Osteoblast (primary cell): ENCODE measurements at regions not wholly inside any gene's neighbourhood (a gene's known extent, or its start where the extent isn't known, plus 50 kb on each side); places are given as distances from the start of the nearest gene placed in this dataset.
A peak's percentile ranks its signal among the peaks of the same experiment; 100 is the strongest.

Source experiments
- DNase-seq: peaks from one replicate; pipeline ENCODE4 v3.0.0; 2011; ENCODE audit warnings: low spot score, mixed read lengths; ENCODE audit not compliant: insufficient read length; ENCODE audit errors: missing footprints
- H2AFZ ChIP-seq: 2 replicates; pipeline ENCODE4 v1.6.0; 2011; ENCODE audit warnings: mild to moderate bottlenecking, low read length
- H3K27ac ChIP-seq: 2 replicates; pipeline ENCODE4 v1.5.1; 2011; ENCODE audit warnings: mild to moderate bottlenecking, low read depth, low read length, moderate library complexity
- H3K27me3 ChIP-seq: 2 replicates; pipeline ENCODE4 v1.6.0; 2012; ENCODE audit warnings: mild to moderate bottlenecking, control low read depth, inconsistent platforms, low read length, moderate library complexity; ENCODE audit not compliant: insufficient read depth
- H3K36me3 ChIP-seq: 2 replicates; pipeline ENCODE4 v1.5.1; 2011; ENCODE audit warnings: mild to moderate bottlenecking, low read length, control low read depth, moderate library complexity; ENCODE audit not compliant: insufficient read depth
- H3K4me1 ChIP-seq: 2 replicates; pipeline ENCODE4 v1.5.1; 2011; ENCODE audit warnings: mild to moderate bottlenecking, low read length, control low read depth, moderate library complexity; ENCODE audit not compliant: insufficient read depth
- H3K4me2 ChIP-seq: 2 replicates; pipeline ENCODE4 v1.6.0; 2011; ENCODE audit warnings: mild to moderate bottlenecking, low read length; ENCODE audit not compliant: insufficient read depth
- H3K4me3 ChIP-seq: fragments of 200-600 bp; sonication (generic); 3 replicates; pipeline ENCODE4 v1.5.1; 2012; ENCODE audit warnings: mild to moderate bottlenecking, low read length, inconsistent platforms; ENCODE audit not compliant: insufficient read depth
- H3K79me2 ChIP-seq: 2 replicates; pipeline ENCODE4 v1.6.0; 2012; ENCODE audit warnings: mild to moderate bottlenecking, low read length, control low read depth, inconsistent platforms; ENCODE audit not compliant: insufficient read depth
- H3K9me3 ChIP-seq: 2 replicates; pipeline ENCODE4 v1.5.1; 2011; ENCODE audit warnings: low read depth, low read length, control low read depth
- H4K20me1 ChIP-seq: 2 replicates; pipeline ENCODE4 v1.6.0; 2012; ENCODE audit warnings: mild to moderate bottlenecking, low read length, control low read depth; ENCODE audit not compliant: insufficient read depth
- CTCF ChIP-seq: IDR thresholded peaks from 2 replicates; pipeline ENCODE4 v1.5.1; 2011; ENCODE audit warnings: mild to moderate bottlenecking, low read depth, low read length, moderate library complexity; ENCODE audit errors: extremely low read depth

DNA sequence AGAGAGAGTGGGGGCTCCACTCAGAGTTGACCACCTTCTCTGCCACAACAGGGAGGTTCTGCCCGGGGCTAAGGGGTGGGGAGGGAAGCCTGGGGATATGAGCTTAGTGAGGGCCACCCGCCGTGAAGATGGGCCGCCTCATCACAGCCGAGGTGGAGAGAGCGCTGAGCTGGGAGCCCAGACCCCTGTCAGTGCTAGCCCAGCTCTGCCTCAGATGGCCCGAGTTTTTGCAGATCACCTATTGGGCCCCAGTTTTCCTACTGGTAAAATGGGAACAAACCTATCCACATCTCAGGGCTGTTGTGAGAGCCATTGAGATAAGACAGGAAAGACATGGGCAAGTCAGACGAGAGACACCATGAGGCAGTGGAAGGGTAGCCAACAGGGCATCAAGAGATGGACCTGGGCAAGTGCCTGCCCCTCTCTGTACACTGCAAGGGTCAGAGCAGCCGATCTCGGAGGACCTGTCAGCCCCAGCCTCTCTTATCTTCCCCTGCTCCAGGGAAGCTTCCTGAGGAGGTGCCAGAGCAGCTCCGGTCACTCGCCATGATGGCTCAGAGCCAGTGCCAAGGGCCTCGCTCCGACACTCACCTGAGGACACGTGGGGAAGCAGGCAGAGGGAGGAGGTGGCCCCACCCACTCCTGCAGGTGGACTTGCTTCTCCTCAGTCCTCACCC is 88.9 kb downstream of the MCFD2 start:
- Histone ChIP-seq H2AFZ (no peak overlapping the region), H3K79me2 (peaks cover 37% of the 10 kb centered on the region), H3K27me3 (no peaks in the 10 kb centered on the region), H3K4me1 (peaks cover 60% of the 10 kb centered on the region), H3K4me3 (no peak overlapping the region), H3K36me3 (peaks cover 14% of the 10 kb centered on the region), H3K9me3 (no peaks in the 10 kb centered on the region), H4K20me1 (no peaks in the 10 kb centered on the region), H3K27ac (peak overlapping the region; percentile 98), H3K4me2 (no peak overlapping the region)
- no peak for DNase-seq
- no peak for TF ChIP-seq CTCF

DNA sequence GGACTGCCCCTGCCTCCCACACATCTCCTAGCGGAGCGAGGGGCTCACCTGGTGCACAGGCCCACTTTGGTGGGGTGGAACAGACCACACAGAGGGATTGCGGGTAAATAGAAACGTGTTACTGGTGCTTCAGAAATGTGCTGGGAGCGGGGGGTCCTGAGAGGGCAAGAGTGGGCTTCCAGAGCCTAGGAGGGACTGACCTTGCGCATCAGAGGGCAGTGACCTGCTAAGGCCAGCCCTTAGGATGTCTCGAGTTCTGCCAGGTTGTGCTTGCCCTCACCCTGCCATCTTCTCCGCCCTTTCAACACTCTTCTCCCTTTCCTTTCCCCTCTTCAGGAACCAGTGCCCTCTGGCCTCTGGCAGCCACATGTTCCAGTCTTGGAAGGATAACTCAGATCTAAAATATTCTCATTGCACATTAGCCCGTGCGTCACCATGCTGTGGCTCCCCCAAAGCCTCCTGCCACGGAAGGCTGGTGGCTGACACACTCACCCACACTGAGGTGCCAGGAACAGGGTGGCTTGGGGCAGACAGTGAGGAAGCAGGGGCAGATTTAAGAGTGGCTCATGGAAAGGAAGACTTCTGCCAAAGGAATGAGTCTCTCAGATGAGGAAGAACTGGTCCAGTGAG is 89.6 kb downstream of the MCFD2 start:
- no peak overlapping the region for H3K4me3 ChIP-seq
- no peak overlapping the region for H2AFZ ChIP-seq
- peaks cover 37% of the 10 kb centered on the region for H3K79me2 ChIP-seq
- peak overlapping the region; percentile 98 for H3K27ac ChIP-seq
- DNase-seq: peak; percentile 94
- H3K27me3 ChIP-seq: no peaks in the 10 kb centered on the region
- no peaks in the 10 kb centered on the region for H3K9me3 ChIP-seq
- no peak for TF ChIP-seq CTCF
- no peaks in the 10 kb centered on the region for H4K20me1 ChIP-seq
- peaks cover 14% of the 10 kb centered on the region for H3K36me3 ChIP-seq
- H3K4me2 ChIP-seq: no peak overlapping the region
- peaks cover 54% of the 10 kb centered on the region for H3K4me1 ChIP-seq

GRCh38 chr2:46825231-46825938 is 90.2 kb downstream of the MCFD2 start:
- H3K4me2 ChIP-seq: no peak overlapping the region

More at GRCh38 chr2:46825231-46825938, 90.2 kb downstream of the MCFD2 start:
- peak overlapping the region; percentile 98 for H3K27ac ChIP-seq
- no peaks in the 10 kb centered on the region for H4K20me1 ChIP-seq
- no peak for TF ChIP-seq CTCF
- peaks cover 37% of the 10 kb centered on the region for H3K79me2 ChIP-seq
- no peaks in the 10 kb centered on the region for H3K9me3 ChIP-seq
- H3K36me3 ChIP-seq: peaks cover 14% of the 10 kb centered on the region
- no peak overlapping the region for H3K4me3 ChIP-seq
- no peak overlapping the region for H2AFZ ChIP-seq
- H3K27me3 ChIP-seq: no peaks in the 10 kb centered on the region
- no peak for DNase-seq
- H3K4me1 ChIP-seq: peaks cover 47% of the 10 kb centered on the region
